ENCODE measurements at regions not wholly inside any gene's neighbourhood (a gene's known extent, or its start where the extent isn't known, plus 50 kb on each side); places are given as distances from the start of the nearest gene placed in this dataset.
"Not testable (repeated sequence)": the region's sequence is repeated elsewhere in the genome, so short reads cannot be mapped to it uniquely, and the experiment has no call there.

DNA sequence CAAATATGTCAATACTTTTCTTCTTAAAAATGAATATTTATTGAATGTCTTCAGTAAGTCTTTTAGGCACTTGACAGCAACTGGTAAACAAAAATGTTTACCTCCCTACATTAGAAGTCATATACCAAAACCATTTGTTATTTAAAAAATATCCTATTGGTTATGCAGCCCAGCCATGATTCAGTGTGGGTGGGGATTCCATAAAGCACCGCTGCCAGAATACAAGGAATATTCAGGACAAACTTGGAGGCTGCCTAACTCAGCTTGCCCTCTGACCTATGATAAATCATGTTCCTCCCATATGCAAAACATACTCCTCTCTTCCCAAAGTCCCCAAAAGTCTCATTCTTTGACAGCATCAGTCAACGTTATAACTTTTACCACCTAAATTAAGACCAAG lies 486.8 kb upstream of the IRAK1BP1 start:
- ChIA-PET CTCF (no interaction called here), POLR2A (no interaction called here)

GRCh38 chr6:78383968-78384367 lies 483.4 kb upstream of the IRAK1BP1 start:
- CTCF ChIA-PET, result no interaction called here

GRCh38 chr6:78386854-78387253 lies 480.5 kb upstream of the IRAK1BP1 start:
- POLR2A ChIA-PET, CTCF ChIA-PET: not testable (repeated sequence)

More at GRCh38 chr6:78383968-78384367, 483.4 kb upstream of the IRAK1BP1 start:
- POLR2A ChIA-PET, result no interaction called here

DNA sequence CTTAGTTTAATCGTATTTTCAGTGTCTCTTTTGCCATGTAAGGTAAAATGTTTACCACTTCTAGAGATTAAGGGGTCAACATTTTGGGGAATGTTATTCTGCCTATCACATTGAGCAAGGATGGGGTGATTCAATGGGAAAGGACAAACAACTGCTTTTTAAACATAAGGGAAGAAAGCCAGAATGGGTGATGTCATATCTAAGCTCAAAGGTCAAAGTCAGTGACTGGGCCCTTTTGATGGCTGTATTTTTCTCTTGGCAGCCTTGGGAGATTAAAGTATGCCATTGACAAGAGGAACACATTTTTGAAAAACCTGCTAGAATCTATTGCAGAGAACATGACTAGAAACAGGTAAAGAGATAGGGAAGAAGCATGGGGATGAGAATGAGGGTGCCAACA lies 477.3 kb upstream of the IRAK1BP1 start:
- ChIA-PET POLR2A (no interaction called here), CTCF (interaction anchor here (0.7 kb wide), 1 partner anchor 52 kb away, joined by 3 read pairs; no protein-coding TSS in a partner anchor)

DNA sequence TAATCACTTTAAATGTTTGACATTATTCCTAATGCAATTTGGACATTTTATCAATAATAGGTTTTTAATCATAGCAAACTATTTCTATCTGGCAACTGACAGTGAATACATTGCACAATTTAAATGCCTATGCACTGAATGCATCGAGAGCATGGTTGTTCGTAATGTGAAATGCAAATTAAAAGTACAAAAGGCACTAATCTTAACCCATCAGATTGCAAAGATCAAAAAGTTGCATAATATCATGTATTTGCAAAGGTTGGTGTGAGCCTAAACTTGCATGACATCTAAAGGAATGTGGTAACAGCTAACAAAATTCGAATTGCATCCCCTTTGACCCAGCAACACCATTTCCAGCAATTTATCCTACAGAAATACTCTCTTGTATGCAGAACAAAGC lies 469.9 kb upstream of the IRAK1BP1 start:
- POLR2A ChIA-PET, result no interaction called here
- CTCF ChIA-PET, result no interaction called here

GRCh38 chr6:78398292-78398691 lies 469.1 kb upstream of the IRAK1BP1 start:
- ChIA-PET CTCF (no interaction called here), POLR2A (no interaction called here)

GRCh38 chr6:78400076-78400475 lies 467.3 kb upstream of the IRAK1BP1 start:
- ChIA-PET POLR2A (no interaction called here), CTCF (interaction anchor here (0.6 kb wide), 1 partner anchor 66 kb away, joined by 3 read pairs; no protein-coding TSS in a partner anchor)

DNA sequence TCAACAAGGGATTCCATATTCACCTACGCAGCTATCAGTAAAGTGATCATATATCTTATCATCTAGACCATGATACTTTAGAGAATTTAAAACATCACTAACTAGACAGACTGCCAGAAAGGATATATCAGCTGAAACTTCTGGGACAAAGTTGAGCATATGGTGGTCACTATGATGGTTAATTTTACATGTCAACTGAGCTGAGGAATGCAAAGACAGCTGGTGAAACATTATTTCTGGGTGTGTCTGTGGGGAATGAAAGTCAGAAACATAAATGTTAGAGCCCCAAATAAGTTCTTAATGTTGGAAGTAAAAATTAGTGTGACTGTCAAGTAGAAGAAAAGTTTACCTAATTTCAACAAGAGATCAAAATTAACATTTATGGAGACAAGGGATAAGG lies 440.0 kb upstream of the IRAK1BP1 start:
- POLR2A ChIA-PET, result no interaction called here

GRCh38 chr6:78430521-78430920 lies 436.8 kb upstream of the IRAK1BP1 start:
- POLR2A ChIA-PET, result no interaction called here
- CTCF ChIA-PET, result no interaction called here

More for the DNA sequence above, 440.0 kb upstream of the IRAK1BP1 start:
- CTCF ChIA-PET, result no interaction called here

GRCh38 chr6:78435671-78436070 lies 431.7 kb upstream of the IRAK1BP1 start:
- POLR2A ChIA-PET, result no interaction called here
- CTCF ChIA-PET, result no interaction called here

DNA sequence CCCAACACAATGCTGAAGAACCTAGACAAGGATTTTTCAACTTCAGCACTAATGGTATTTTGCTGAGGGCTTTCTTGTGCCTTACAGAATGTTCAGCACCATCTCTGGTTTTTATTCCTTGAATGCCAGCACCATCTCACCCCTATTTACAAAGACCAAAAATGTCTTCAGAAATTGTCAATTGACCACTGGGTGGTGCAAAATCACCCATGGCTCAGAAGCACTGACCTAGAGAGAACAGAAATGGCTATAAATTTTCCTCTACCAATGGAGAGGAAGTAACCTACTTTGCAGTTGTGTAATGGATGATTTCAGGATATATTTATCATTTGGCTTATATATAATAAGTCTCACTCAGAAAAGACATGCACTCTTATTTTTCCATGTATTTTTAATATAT lies 431.0 kb upstream of the IRAK1BP1 start:
- ChIA-PET CTCF (no interaction called here), POLR2A (no interaction called here)

GRCh38 chr6:78438135-78438534 lies 429.2 kb upstream of the IRAK1BP1 start:
- CTCF ChIA-PET, result no interaction called here
- POLR2A ChIA-PET, result no interaction called here

- ChIA-PET CTCF (no interaction called here), POLR2A (no interaction called here)
These were observed 406.6 kb upstream of the IRAK1BP1 start for GRCh38 chr6:78460711-78461110.

DNA sequence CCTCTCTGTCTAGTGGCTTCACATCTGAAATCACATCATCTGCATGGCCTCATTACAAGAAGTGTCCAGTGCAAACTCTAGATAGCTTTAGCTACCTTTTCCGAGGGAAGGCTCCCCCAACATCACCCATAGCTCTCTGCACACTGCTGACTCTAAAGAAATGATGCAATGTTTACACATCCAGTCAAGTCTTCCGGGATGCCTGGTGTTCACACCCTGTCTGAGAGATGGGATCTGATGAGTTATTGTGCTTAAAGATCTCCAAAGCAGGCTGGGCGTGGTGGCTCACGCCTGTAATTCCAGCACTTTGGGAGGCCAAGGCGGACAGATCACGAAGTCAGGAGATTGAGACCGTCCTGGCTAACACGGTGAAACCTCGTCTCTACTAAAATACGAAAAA lies 404.6 kb upstream of the IRAK1BP1 start:
- CTCF ChIA-PET, result no interaction called here

DNA sequence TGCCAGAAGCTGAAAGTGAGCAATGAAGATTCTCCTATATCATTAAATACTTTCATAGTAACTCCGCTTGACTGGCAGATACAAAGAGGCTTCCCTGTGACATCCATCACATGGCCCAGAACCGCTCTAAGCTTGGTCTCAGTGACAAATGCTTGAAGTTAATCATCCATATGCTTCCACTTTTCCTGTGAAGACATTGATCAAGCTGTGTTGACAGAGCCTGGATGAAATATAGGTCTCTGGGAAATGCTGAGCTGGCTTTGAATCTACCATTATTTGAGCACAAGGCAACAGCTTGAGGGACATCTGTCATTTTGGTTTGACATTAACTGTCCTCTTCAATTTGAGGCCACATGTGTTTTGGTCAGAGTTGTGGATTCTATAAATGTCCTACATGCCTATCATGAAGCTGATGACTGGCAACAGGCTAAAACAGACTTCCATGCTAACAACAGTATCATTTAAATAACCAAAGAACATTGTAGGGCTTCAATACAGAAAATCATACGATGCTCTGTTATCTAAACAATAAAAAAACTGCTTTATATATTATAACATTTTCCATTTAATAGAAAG lies 402.2 kb upstream of the IRAK1BP1 start:
- ChIA-PET POLR2A (no interaction called here), CTCF (no interaction called here)

More for the DNA sequence above, 404.6 kb upstream of the IRAK1BP1 start:
- POLR2A ChIA-PET, result no interaction called here

DNA sequence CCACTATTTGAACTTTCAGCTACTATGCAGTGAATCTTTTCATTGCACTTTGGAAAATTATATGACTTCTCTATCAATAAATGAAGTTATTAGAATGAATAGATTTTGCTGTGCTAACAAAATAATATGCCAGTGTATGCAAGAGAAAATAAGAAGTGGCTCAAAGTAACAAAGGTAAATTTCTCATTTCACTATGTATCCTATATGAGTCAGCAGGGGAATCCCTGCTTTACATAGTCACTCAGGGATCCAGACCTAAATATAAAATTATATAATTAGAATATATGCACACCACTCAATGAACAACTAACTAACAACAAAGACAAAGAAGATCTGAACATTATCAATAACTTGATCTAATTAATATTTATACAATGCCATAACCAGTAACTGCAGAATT lies 390.8 kb upstream of the IRAK1BP1 start:
- POLR2A ChIA-PET, result no interaction called here

GRCh38 chr6:78482801-78483552 lies 384.4 kb upstream of the IRAK1BP1 start:
- ChIA-PET CTCF (no interaction called here), POLR2A (no interaction called here)

More for the DNA sequence above, 390.8 kb upstream of the IRAK1BP1 start:
- CTCF ChIA-PET, result no interaction called here

DNA sequence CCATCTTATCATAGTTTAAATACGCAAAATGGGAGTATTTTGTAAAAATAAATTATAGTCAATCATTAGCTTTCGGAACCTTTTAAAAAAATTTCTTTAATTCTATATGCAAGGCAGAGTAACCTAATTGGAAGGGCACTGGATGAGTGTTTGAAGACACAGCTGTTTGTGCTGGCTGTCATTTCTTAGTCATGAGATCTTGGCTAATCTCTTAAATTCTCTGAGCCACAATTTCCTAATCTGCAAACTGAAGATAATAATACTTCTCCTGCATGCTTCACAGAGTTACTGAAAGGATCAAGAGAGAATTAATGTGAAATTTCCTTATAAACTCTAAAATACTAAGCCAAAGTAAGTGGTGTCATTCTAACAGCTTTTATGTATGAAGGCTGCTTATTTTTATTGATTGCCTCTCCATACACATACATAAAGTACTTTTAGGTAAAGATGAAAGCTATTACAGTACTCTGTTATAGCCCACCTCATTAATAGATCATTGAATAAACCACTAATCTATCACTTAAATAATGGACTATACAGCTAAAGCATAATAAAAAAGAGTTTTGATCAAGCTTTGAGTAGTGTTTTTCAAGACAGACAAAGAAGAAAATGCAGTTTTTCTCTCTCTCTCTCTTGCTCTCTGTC lies 383.7 kb upstream of the IRAK1BP1 start:
- CTCF ChIA-PET, result no interaction called here
- POLR2A ChIA-PET, result no interaction called here

GRCh38 chr6:78484198-78485064 lies 382.9 kb upstream of the IRAK1BP1 start:
- POLR2A ChIA-PET, result no interaction called here
- CTCF ChIA-PET, result no interaction called here

- ChIA-PET POLR2A (no interaction called here), CTCF (no interaction called here)
These were observed 379.9 kb upstream of the IRAK1BP1 start for GRCh38 chr6:78487401-78487800.

DNA sequence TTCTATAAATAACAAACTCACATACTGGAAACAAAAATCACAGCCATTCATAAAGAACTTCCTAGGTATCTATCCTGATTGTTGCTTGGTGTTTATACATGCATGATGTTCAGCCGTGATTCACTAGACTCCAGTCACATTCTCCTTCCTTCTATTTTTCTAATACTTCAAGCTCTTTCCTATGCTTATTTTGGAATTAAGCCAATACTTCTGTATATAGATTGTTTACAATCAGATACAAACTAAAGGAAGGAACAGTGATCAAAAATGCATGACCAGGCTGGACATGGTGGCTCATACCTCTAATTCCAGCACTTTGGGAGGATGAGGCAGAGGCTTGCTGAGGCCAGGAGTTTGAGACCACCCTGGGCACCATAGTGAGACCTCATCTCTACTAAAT lies 377.5 kb upstream of the IRAK1BP1 start:
- ChIA-PET POLR2A (no interaction called here), CTCF (no interaction called here)
